ENCODE measurements at regions not wholly inside any gene's neighbourhood (a gene's known extent, or its start where the extent isn't known, plus 50 kb on each side); places are given as distances from the start of the nearest gene placed in this dataset.
"Not testable (repeated sequence)": the region's sequence is repeated elsewhere in the genome, so short reads cannot be mapped to it uniquely, and the experiment has no call there.

GRCh38 chr1:234799021-234799689 is 189.2 kb upstream of the IRF2BP2 start:
- ATAC-seq (ENCODE audit: low FRiP score); DNase-seq (ENCODE audit: low spot score): not testable (repeated sequence)

- not testable (repeated sequence) for DNase-seq (ENCODE audit: low spot score); ATAC-seq (ENCODE audit: low FRiP score)
These were observed 187.2 kb upstream of the IRF2BP2 start for GRCh38 chr1:234797216-234797615.

- not testable (repeated sequence) for DNase-seq (ENCODE audit: low spot score); ATAC-seq (ENCODE audit: low FRiP score)
These were observed 186.4 kb upstream of the IRF2BP2 start for GRCh38 chr1:234796438-234796792.

- DNase-seq (ENCODE audit: low spot score); ATAC-seq (ENCODE audit: low FRiP score): not testable (repeated sequence)
These were observed 185.9 kb upstream of the IRF2BP2 start for GRCh38 chr1:234795711-234796437.

GRCh38 chr1:234795007-234795406 is 185.0 kb upstream of the IRF2BP2 start:
- DNase-seq (ENCODE audit: low spot score); ATAC-seq (ENCODE audit: low FRiP score): not testable (repeated sequence)

- not testable (repeated sequence) for DNase-seq (ENCODE audit: low spot score); ATAC-seq (ENCODE audit: low FRiP score)
These were observed 184.5 kb upstream of the IRF2BP2 start for GRCh38 chr1:234794452-234794851.

- ATAC-seq (ENCODE audit: low FRiP score): not testable (repeated sequence)
These were observed 183.9 kb upstream of the IRF2BP2 start for GRCh38 chr1:234793924-234794323.

GRCh38 chr1:234792221-234792864 is 182.4 kb upstream of the IRF2BP2 start:
- not testable (repeated sequence) for DNase-seq (ENCODE audit: low spot score); ATAC-seq (ENCODE audit: low FRiP score)

More at GRCh38 chr1:234793924-234794323, 183.9 kb upstream of the IRF2BP2 start:
- DNase-seq (ENCODE audit: low spot score): not testable (repeated sequence)

- not testable (repeated sequence) for ATAC-seq (ENCODE audit: low FRiP score); DNase-seq (ENCODE audit: low spot score)
These were observed 181.6 kb upstream of the IRF2BP2 start for GRCh38 chr1:234791615-234792014.

- ATAC-seq (ENCODE audit: low FRiP score); DNase-seq (ENCODE audit: low spot score): not testable (repeated sequence)
These were observed 180.4 kb upstream of the IRF2BP2 start for GRCh38 chr1:234790333-234790732.

- not testable (repeated sequence) for DNase-seq (ENCODE audit: low spot score); ATAC-seq (ENCODE audit: low FRiP score)
These were observed 177.1 kb upstream of the IRF2BP2 start for GRCh38 chr1:234787011-234787584.

GRCh38 chr1:234785922-234786321 is 175.9 kb upstream of the IRF2BP2 start:
- ATAC-seq (ENCODE audit: low FRiP score); DNase-seq (ENCODE audit: low spot score): not testable (repeated sequence)

- not testable (repeated sequence) for DNase-seq (ENCODE audit: low spot score); ATAC-seq (ENCODE audit: low FRiP score)
These were observed 175.5 kb upstream of the IRF2BP2 start for GRCh38 chr1:234785471-234785919.

- not testable (repeated sequence) for DNase-seq (ENCODE audit: low spot score); ATAC-seq (ENCODE audit: low FRiP score)
These were observed 174.1 kb upstream of the IRF2BP2 start for GRCh38 chr1:234784108-234784507.
